H9 (cell line): ENCODE measurements at regions not wholly inside any gene's neighbourhood (a gene's known extent, or its start where the extent isn't known, plus 50 kb on each side); places are given as distances from the start of the nearest gene placed in this dataset.
"Not testable (repeated sequence)": the region's sequence is repeated elsewhere in the genome, so short reads cannot be mapped to it uniquely, and the experiment has no call there.

ENCODE experiments used
- DNase-seq: peaks from one replicate; pipeline ENCODE4 v3.0.0-alpha.2; 2017
- H2AFZ ChIP-seq: one replicate; pipeline ENCODE4 v1.6.1; 2013; ENCODE audit warnings: mild to moderate bottlenecking, low read length, control low read depth, moderate library complexity
- H2AK5ac ChIP-seq: 2 replicates; pipeline ENCODE4 v1.6.1; 2013; ENCODE audit warnings: low read length, control low read depth, mixed read lengths; ENCODE audit not compliant: insufficient read length
- H2BK120ac ChIP-seq: one replicate; pipeline ENCODE4 v1.6.1; 2013; ENCODE audit warnings: low read depth, mild to moderate bottlenecking, low read length, control low read depth, inconsistent platforms; ENCODE audit not compliant: poor library complexity, severe bottlenecking
- H2BK12ac ChIP-seq: 2 replicates; pipeline ENCODE4 v1.6.1; 2013; ENCODE audit warnings: low read length, control low read depth, mixed read lengths, low read depth; ENCODE audit not compliant: insufficient read length
- H2BK15ac ChIP-seq: 2 replicates; pipeline ENCODE4 v1.6.1; 2013; ENCODE audit warnings: low read depth, low read length, control low read depth
- H2BK20ac ChIP-seq: one replicate; pipeline ENCODE4 v1.6.1; 2013; ENCODE audit warnings: low read depth, mild to moderate bottlenecking, low read length, control low read depth, inconsistent platforms; ENCODE audit not compliant: poor library complexity, severe bottlenecking
- H2BK5ac ChIP-seq: 2 replicates; pipeline ENCODE4 v1.6.1; 2013; ENCODE audit warnings: low read length, control low read depth, mixed read lengths; ENCODE audit not compliant: insufficient read length
- H3K14ac ChIP-seq: 2 replicates; pipeline ENCODE4 v1.6.1; 2013; ENCODE audit warnings: low read length, control low read depth; ENCODE audit not compliant: insufficient read depth
- H3K18ac ChIP-seq: 2 replicates; pipeline ENCODE4 v1.6.1; 2013; ENCODE audit warnings: low read depth, mild to moderate bottlenecking, mixed read lengths, low read length, control low read depth; ENCODE audit not compliant: insufficient read length
- H3K23ac ChIP-seq: 2 replicates; pipeline ENCODE4 v1.6.1; 2013; ENCODE audit warnings: low read length, control low read depth, mixed read lengths, low read depth; ENCODE audit not compliant: insufficient read length
- H3K23me2 ChIP-seq: 2 replicates; pipeline ENCODE4 v1.6.1; 2013; ENCODE audit warnings: low read depth, mild to moderate bottlenecking, mixed read lengths, low read length, control low read depth; ENCODE audit not compliant: insufficient read length, poor library complexity, severe bottlenecking
- H3K27ac ChIP-seq: 2 replicates; pipeline ENCODE4 v1.5.1; 2013; ENCODE audit warnings: low read length, control low read depth, mixed read lengths, low read depth; ENCODE audit not compliant: insufficient read length
- H3K27me3 ChIP-seq: 2 replicates; pipeline ENCODE4 v1.6.1; 2013; ENCODE audit warnings: low read length, control low read depth, inconsistent platforms; ENCODE audit not compliant: insufficient read depth
- H3K4ac ChIP-seq: 2 replicates; pipeline ENCODE4 v1.6.1; 2013; ENCODE audit warnings: low read depth, mild to moderate bottlenecking, control low read depth, inconsistent platforms, low read length, moderate library complexity
- H3K4me1 ChIP-seq: 2 replicates; pipeline ENCODE4 v1.6.1; 2013; ENCODE audit warnings: low read length, control low read depth, inconsistent platforms; ENCODE audit not compliant: insufficient read depth
- H3K4me2 ChIP-seq: 2 replicates; pipeline ENCODE4 v1.6.1; 2013; ENCODE audit warnings: low read length, control low read depth, mixed read lengths; ENCODE audit not compliant: insufficient read length, insufficient read depth
- H3K56ac ChIP-seq: 2 replicates; pipeline ENCODE4 v1.6.1; 2013; ENCODE audit warnings: low read depth, mild to moderate bottlenecking, mixed read lengths, low read length, control low read depth; ENCODE audit not compliant: insufficient read length
- H3K79me1 ChIP-seq: 2 replicates; pipeline ENCODE4 v1.6.1; 2013; ENCODE audit warnings: low read depth, mild to moderate bottlenecking, moderate library complexity, low read length, control low read depth, inconsistent platforms; ENCODE audit not compliant: insufficient read depth, poor library complexity, severe bottlenecking
- H3K79me2 ChIP-seq: 2 replicates; pipeline ENCODE4 v1.6.1; 2013; ENCODE audit warnings: low read length, control low read depth, inconsistent platforms; ENCODE audit not compliant: insufficient read depth
- H3K9ac ChIP-seq: 2 replicates; pipeline ENCODE4 v1.6.1; 2013; ENCODE audit warnings: low read length, control low read depth, mixed read lengths; ENCODE audit not compliant: insufficient read length; ENCODE audit errors: extremely low read depth
- H3K9me3 ChIP-seq: one replicate; pipeline ENCODE4 v1.6.1; 2013; ENCODE audit warnings: low read depth, low read length, inconsistent platforms; ENCODE audit not compliant: control insufficient read depth
- H3T11ph ChIP-seq: one replicate; pipeline ENCODE4 v1.6.1; 2013; ENCODE audit warnings: mild to moderate bottlenecking, low read length, control low read depth, inconsistent platforms
- H4K20me1 ChIP-seq: one replicate; pipeline ENCODE4 v1.6.1; 2013; ENCODE audit not compliant: control insufficient read depth, insufficient read length, insufficient read depth
- H4K5ac ChIP-seq: 2 replicates; pipeline ENCODE4 v1.6.1; 2013; ENCODE audit warnings: low read depth, mild to moderate bottlenecking, mixed read lengths, low read length, control low read depth; ENCODE audit not compliant: insufficient read length
- H4K8ac ChIP-seq: replicated peaks from 2 replicates; pipeline ENCODE4 v1.6.1; 2013; ENCODE audit warnings: low read length, control low read depth, mixed read lengths, low read depth; ENCODE audit not compliant: insufficient read length
- H4K91ac ChIP-seq: 2 replicates; pipeline ENCODE4 v1.6.1; 2013; ENCODE audit warnings: low read depth, mild to moderate bottlenecking, moderate library complexity, mixed read lengths, low read length, control low read depth; ENCODE audit not compliant: insufficient read length
- H3K27ac Mint-ChIP-seq, 3 experiments: 2 replicates in 2 of 3; 3 replicates in 1 of 3; pipeline ENCODE4 v1.8.0; 2020 to 2021; ENCODE audit warnings: mixed read lengths in 3 of 3, mild to moderate bottlenecking in 1 of 3, moderate library complexity in 1 of 3
- H3K27me3 Mint-ChIP-seq: 2 replicates; pipeline ENCODE4 v1.8.0; 2021; ENCODE audit warnings: low read depth, mild to moderate bottlenecking, moderate library complexity, mixed read lengths
- H3K36me3 Mint-ChIP-seq, 3 experiments: 2 replicates in 2 of 3; 3 replicates in 1 of 3; pipeline ENCODE4 v1.8.0; 2020 to 2021; ENCODE audit warnings: low read depth in 3 of 3, mixed read lengths in 3 of 3; ENCODE audit not compliant: insufficient read depth in 1 of 3
- H3K4me1 Mint-ChIP-seq, 2 experiments: 2 replicates each; pipeline ENCODE4 v1.8.0; 2020; ENCODE audit warnings: mixed read lengths in 2 of 2
- H3K4me3 Mint-ChIP-seq, 2 experiments: 2 replicates in 1 of 2; 3 replicates in 1 of 2; pipeline ENCODE4 v1.8.0; 2020 to 2021; ENCODE audit warnings: mild to moderate bottlenecking in 2 of 2, mixed read lengths in 2 of 2, moderate library complexity in 1 of 2
- H3K9me3 Mint-ChIP-seq, 2 experiments: 2 replicates in 1 of 2; 3 replicates in 1 of 2; pipeline ENCODE4 v1.8.0; 2020; ENCODE audit warnings: mild to moderate bottlenecking in 2 of 2, mixed read lengths in 2 of 2, moderate library complexity in 1 of 2
- WGBS: extraction: QIAGEN DNeasy Blood & Tissue Kit; methylation state at CpG from one replicate; pipeline ENCODE4 v1.1.7; 2013; ENCODE audit warnings: missing lambda C conversion rate, low lambda C conversion rate, mixed read lengths; ENCODE audit not compliant: insufficient read length; ENCODE audit errors: extremely low coverage; 5-methylcytosine and 5-hydroxymethylcytosine counted together
- TF ChIP-seq, protein P1 (sequence below): fragments of 200-600 bp; sonication (generic); conservative IDR thresholded peaks from 3 replicates; pipeline ENCODE4 v1.8.0; 2021; ENCODE audit warnings: antibody characterized with exemption, mild to moderate bottlenecking

DNA sequence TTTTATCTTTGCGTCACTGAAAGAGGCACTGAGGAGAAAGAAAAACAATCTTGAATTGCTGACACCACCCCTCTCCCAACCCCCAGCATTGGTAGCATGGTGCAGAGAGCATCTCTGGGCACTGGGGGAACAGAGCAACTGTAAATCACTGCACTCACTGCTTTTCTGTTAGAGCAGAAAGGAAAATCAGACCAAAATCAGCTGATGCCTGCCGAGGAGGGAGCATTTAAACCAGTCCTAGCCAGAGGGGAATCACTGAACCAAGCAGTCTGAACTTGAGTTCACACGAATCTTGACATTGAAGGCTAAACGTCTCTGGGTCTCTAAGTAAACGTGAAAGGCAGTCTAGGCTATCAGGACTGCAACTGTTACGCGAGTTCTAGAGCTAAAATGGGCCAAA lies 205.8 kb downstream of the SPANXN4 start:
- H3K4ac ChIP-seq: no peak overlapping the region
- no peak overlapping the region for H2BK12ac ChIP-seq
- TF ChIP-seq, protein P1, sequence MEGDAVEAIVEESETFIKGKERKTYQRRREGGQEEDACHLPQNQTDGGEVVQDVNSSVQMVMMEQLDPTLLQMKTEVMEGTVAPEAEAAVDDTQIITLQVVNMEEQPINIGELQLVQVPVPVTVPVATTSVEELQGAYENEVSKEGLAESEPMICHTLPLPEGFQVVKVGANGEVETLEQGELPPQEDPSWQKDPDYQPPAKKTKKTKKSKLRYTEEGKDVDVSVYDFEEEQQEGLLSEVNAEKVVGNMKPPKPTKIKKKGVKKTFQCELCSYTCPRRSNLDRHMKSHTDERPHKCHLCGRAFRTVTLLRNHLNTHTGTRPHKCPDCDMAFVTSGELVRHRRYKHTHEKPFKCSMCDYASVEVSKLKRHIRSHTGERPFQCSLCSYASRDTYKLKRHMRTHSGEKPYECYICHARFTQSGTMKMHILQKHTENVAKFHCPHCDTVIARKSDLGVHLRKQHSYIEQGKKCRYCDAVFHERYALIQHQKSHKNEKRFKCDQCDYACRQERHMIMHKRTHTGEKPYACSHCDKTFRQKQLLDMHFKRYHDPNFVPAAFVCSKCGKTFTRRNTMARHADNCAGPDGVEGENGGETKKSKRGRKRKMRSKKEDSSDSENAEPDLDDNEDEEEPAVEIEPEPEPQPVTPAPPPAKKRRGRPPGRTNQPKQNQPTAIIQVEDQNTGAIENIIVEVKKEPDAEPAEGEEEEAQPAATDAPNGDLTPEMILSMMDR: no peak
- Mint-ChIP-seq H3K9me3 (peaks cover 64 to 65% of the 10 kb centered on the region in 2 experiments), H3K36me3 (peaks cover 7 to 19% (median 9%) of the 10 kb centered on the region in 3 experiments; a peak in 5 of 7 replicates), H3K27ac (peak overlapping the region in 1 of 3 experiments; percentile 43; a peak in 1 of 7 replicates), H3K4me3 (no peak overlapping the region), H3K4me1 (no peaks in the 10 kb centered on the region), H3K27me3 (no peaks in the 10 kb centered on the region)
- no peak overlapping the region for H3K14ac ChIP-seq
- no CpG with 5 or more reads among the region's 7 CpGs for WGBS
- DNase-seq: no peak
- H2AFZ ChIP-seq: no peak overlapping the region
- H4K91ac ChIP-seq: no peak overlapping the region
- H3K18ac ChIP-seq: no peak overlapping the region
- H4K5ac ChIP-seq: no peak overlapping the region
- H3K79me1 ChIP-seq: no peaks in the 10 kb centered on the region
- no peak overlapping the region for H2BK5ac ChIP-seq
- H3T11ph ChIP-seq: no peak overlapping the region
- H3K56ac ChIP-seq: no peak overlapping the region
- H2BK20ac ChIP-seq: no peak overlapping the region
- H2AK5ac ChIP-seq: no peak overlapping the region
- H3K27me3 ChIP-seq: no peaks in the 10 kb centered on the region
- no peak overlapping the region for H2BK120ac ChIP-seq
- H2BK15ac ChIP-seq: no peak overlapping the region
- H3K4me2 ChIP-seq: no peak overlapping the region
- no peaks in the 10 kb centered on the region for H3K4me1 ChIP-seq
- H3K9ac ChIP-seq: no peak overlapping the region
- H4K20me1 ChIP-seq: no peaks in the 10 kb centered on the region
- H3K27ac ChIP-seq: no peak overlapping the region
- no peak overlapping the region for H4K8ac ChIP-seq
- no peaks in the 10 kb centered on the region for H3K79me2 ChIP-seq
- no peaks in the 10 kb centered on the region for H3K9me3 ChIP-seq
- H3K23ac ChIP-seq: no peak overlapping the region
- H3K23me2 ChIP-seq: no peaks in the 10 kb centered on the region

DNA sequence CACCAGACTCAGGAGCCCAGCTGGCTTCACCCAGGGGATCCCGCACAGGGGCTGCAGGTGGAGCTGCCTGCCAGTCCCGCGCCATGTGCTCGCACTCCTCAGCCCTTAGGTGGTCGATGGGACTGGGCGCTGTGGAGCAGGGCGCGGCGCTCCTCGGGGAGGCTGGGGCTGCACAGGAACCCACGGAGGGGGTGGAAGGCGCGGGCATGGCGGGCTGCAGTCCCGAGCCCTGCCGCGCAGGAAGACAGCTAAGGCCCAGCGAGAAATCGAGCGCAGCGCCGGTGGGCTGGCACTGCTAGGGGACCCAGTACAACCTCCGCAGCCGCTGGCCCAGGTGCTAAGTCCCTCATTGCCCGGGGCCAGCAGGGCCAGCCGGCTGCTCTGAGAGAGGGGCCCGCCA lies 202.9 kb downstream of the SPANXN4 start:
- H2AFZ ChIP-seq, H3K9me3 ChIP-seq, H2BK20ac ChIP-seq, H3K79me2 ChIP-seq, H2AK5ac ChIP-seq, H2BK5ac ChIP-seq, H3K36me3 Mint-ChIP-seq, H3K23me2 ChIP-seq, H3K14ac ChIP-seq, H3T11ph ChIP-seq, H3K9ac ChIP-seq, H2BK15ac ChIP-seq, H2BK12ac ChIP-seq, H4K5ac ChIP-seq, H3K27me3 Mint-ChIP-seq, H3K27ac Mint-ChIP-seq, H3K4me1 Mint-ChIP-seq, H3K4ac ChIP-seq, H4K20me1 ChIP-seq, H3K23ac ChIP-seq, H3K27me3 ChIP-seq, H2BK120ac ChIP-seq, H3K27ac ChIP-seq, H3K18ac ChIP-seq, H3K4me3 Mint-ChIP-seq, H3K4me2 ChIP-seq, H4K8ac ChIP-seq, DNase-seq, H3K56ac ChIP-seq, H3K79me1 ChIP-seq, H3K4me1 ChIP-seq, H4K91ac ChIP-seq: not testable (repeated sequence)
- no CpG with 5 or more reads among the region's 27 CpGs for WGBS
- H3K9me3 Mint-ChIP-seq: peaks cover 63 to 65% of the 10 kb centered on the region in 2 experiments
